OCI-LY3 (cell line): ENCODE measurements at regions not wholly inside any gene's neighbourhood (a gene's known extent, or its start where the extent isn't known, plus 50 kb on each side); places are given as distances from the start of the nearest gene placed in this dataset.

ENCODE experiments used
- CTCF ChIP-seq: fragments of 200-600, 300-600 bp; sonication (generic); IDR thresholded peaks from 2 replicates; pipeline ENCODE4 v1.5.1; 2014; ENCODE audit warnings: antibody characterized with exemption, low read length, low read depth
- EZH2phosphoT487 ChIP-seq: fragments of 200-600 bp; shearing (Covaris generic); IDR thresholded peaks from 2 replicates; pipeline ENCODE4 v1.6.1; 2018; ENCODE audit warnings: antibody characterized with exemption, mixed run types, low read depth

GRCh38 chr2:240371129-240372000 lies 64.1 kb upstream of the GPC1 start:
- TF ChIP-seq CTCF (no peak), EZH2phosphoT487 (no peak)
